ENCODE measurements at regions not wholly inside any gene's neighbourhood (a gene's known extent, or its start where the extent isn't known, plus 50 kb on each side); places are given as distances from the start of the nearest gene placed in this dataset.

DNA sequence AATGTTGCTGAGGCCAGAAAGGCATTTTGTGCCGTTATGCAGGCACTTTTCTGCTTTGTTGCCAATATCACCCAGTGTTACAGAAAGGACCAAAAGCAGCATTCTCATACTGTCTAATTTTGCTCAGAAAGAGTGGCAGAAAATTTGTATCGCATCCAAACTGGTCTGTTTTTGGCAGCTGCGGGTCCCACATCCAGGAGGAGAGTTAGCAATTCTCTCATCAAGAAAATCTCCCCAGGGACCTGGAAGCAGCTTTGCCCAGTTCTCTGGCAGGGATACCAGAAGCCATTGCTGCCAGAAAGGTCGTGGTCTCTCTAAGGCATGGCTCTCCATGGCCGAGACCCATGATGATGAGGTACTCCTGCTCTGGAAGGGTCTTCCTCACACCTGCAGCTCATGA is 489.2 kb upstream of the ZMIZ1 start:
- intact Hi-C loops (cut with DNase I) = no loop called here
- Histone ChIP-seq H3K27me3 (no peaks in the 10 kb centered on the region), H3K4me3 (replicated peaks in 1 of 3) (no peak overlapping the region), H3K9me3 (no peaks in the 10 kb centered on the region), H3K4me1 (peaks cover 4 to 25% of the 10 kb centered on the region in 2 donors), H3K27ac (peak overlapping the region in 1 of 3 donors; percentile 13), H3K36me3 (no peaks in the 10 kb centered on the region)
- 78% methylated on average over 4 to 5 of the region's 5 CpGs for WGBS, 2 donors
- no peak for DNase-seq
- TF ChIP-seq, protein P1, sequence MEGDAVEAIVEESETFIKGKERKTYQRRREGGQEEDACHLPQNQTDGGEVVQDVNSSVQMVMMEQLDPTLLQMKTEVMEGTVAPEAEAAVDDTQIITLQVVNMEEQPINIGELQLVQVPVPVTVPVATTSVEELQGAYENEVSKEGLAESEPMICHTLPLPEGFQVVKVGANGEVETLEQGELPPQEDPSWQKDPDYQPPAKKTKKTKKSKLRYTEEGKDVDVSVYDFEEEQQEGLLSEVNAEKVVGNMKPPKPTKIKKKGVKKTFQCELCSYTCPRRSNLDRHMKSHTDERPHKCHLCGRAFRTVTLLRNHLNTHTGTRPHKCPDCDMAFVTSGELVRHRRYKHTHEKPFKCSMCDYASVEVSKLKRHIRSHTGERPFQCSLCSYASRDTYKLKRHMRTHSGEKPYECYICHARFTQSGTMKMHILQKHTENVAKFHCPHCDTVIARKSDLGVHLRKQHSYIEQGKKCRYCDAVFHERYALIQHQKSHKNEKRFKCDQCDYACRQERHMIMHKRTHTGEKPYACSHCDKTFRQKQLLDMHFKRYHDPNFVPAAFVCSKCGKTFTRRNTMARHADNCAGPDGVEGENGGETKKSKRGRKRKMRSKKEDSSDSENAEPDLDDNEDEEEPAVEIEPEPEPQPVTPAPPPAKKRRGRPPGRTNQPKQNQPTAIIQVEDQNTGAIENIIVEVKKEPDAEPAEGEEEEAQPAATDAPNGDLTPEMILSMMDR (IDR thresholded peaks at IDR 0.05) = no peak
- no peak for TF ChIP-seq POLR2A (IDR thresholded peaks at IDR 0.05)

DNA sequence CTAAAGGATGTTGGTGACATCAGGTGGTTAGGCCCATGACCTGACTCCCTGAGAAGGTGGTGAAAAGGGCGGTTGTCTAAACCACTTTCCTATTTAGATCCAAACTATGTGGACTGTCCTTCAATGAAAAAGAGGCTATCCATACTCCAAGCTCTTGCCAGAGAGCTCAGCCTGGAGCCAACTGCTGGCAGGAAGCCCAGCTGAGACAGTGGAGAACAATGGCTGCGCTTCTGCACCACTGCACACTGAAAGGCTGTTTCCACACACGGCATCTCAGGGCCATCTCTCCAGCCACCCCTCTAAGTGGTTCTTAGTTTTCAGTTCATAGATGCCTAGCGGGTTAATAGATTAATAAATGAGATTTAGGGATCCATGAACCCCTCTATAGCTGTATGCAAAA is 488.8 kb upstream of the ZMIZ1 start:
- intact Hi-C loops (cut with DNase I) = no loop called here
- H3K9me3 ChIP-seq = no peaks in the 10 kb centered on the region
- no peaks in the 10 kb centered on the region for H3K27me3 ChIP-seq
- peak; percentile 93 for DNase-seq
- TF ChIP-seq POLR2A (IDR thresholded peaks at IDR 0.05) = no peak
- TF ChIP-seq, protein P1 (IDR thresholded peaks at IDR 0.05) = no peak
- no peaks in the 10 kb centered on the region for H3K36me3 ChIP-seq
- 15 to 24% methylated on average over 4 of the region's 4 CpGs for WGBS, 2 donors
- H3K4me1 ChIP-seq = peaks cover 4 to 21% of the 10 kb centered on the region in 2 donors
- no peak overlapping the region for H3K27ac ChIP-seq
- H3K4me3 ChIP-seq (replicated peaks in 1 of 3) = no peak overlapping the region

DNA sequence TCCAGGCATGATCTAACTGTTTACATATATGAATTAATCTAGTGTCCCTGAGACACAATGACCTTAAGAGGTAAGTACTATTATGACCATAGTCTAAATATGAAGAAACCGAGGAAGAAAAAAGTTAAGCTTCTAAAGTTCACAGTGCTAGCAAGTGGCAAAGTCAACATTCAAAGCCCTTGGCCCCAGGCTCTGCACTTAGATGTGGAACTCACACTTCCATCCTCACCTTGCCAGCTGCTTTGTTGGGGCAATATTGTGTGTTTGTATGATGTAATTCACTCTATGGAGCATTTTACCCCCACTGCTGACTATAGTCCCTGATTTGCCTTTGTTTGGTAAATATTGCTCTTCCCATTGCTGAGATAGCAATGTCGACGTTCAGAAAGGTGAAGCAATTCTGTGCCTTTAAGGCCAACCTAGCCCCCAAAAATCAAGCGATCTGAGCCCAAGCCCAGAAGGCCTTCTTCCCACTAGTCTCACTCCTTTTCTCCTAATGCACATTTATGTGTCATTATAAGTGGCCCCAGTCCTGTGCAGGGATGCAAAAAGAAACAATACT is 487.6 kb upstream of the ZMIZ1 start:
- no peaks in the 10 kb centered on the region for H3K27me3 ChIP-seq
- TF ChIP-seq, protein P1 (IDR thresholded peaks at IDR 0.05) = no peak
- TF ChIP-seq POLR2A (IDR thresholded peaks at IDR 0.05) = no peak
- H3K27ac ChIP-seq = no peak overlapping the region
- peaks cover 4 to 13% of the 10 kb centered on the region in 2 donors for H3K4me1 ChIP-seq
- no peak for DNase-seq
- H3K4me3 ChIP-seq (replicated peaks in 1 of 3) = no peak overlapping the region
- H3K9me3 ChIP-seq = no peaks in the 10 kb centered on the region
- no peaks in the 10 kb centered on the region for H3K36me3 ChIP-seq
- intact Hi-C loops (cut with DNase I) = no loop called here
- 79 to 82% methylated on average over 4 of the region's 4 CpGs for WGBS, 2 donors

DNA sequence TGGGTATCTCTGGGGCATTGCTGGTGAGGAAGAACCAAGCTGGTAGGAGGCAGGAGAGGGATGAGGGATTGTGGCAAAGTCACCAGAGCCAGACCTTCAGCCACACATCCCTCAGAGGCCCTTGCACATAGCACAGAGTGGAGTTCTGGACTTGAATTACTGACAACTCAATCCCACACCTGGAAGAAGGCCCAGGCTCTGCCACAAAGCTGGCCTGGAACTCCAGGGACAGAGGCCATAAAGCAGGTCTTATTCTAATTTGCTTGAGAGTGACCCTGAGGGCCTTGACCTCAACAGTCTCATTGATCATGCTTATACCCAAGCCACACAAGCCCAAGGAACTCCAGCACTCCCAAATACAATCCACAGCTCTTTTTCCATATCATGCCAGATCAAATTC is 486.2 kb upstream of the ZMIZ1 start:
- no peaks in the 10 kb centered on the region for H3K27me3 ChIP-seq
- no peak overlapping the region for H3K4me3 ChIP-seq (replicated peaks in 1 of 3)
- no peaks in the 10 kb centered on the region for H3K36me3 ChIP-seq
- peaks cover 4 to 13% of the 10 kb centered on the region in 2 donors for H3K4me1 ChIP-seq
- no peaks in the 10 kb centered on the region for H3K9me3 ChIP-seq
- intact Hi-C loops (cut with DNase I) = no loop called here
- no peak overlapping the region for H3K27ac ChIP-seq
- DNase-seq = no peak
- TF ChIP-seq POLR2A (IDR thresholded peaks at IDR 0.05) = no peak
- TF ChIP-seq, protein P1 (IDR thresholded peaks at IDR 0.05) = no peak

DNA sequence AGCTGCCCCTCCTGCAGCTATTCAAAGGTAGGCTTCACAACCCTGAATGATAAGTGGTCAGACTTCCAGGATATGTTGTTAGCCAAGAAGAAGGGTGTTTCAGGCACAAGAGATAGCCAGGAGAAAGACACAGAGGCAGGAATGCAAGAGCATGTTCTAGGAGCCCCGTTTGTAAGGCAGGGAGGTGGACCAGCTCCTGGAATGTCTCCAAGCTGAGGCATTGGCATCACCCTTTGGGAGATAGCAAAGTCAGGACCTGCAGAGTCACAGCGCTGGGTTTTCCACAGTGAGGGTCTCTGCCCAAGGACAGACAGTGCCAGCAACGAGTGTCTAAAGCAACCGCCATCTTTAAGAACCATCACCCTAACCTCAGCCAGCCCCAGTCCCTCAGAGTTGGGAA is 484.5 kb upstream of the ZMIZ1 start:
- Histone ChIP-seq H3K27ac (no peak overlapping the region), H3K36me3 (no peaks in the 10 kb centered on the region), H3K4me3 (replicated peaks in 1 of 3) (no peak overlapping the region), H3K9me3 (no peaks in the 10 kb centered on the region), H3K4me1 (peaks cover 4 to 16% of the 10 kb centered on the region in 2 donors), H3K27me3 (no peaks in the 10 kb centered on the region)
- intact Hi-C loops (cut with DNase I) = no loop called here
- no peak for DNase-seq
- TF ChIP-seq, protein P1 (IDR thresholded peaks at IDR 0.05) = no peak
- TF ChIP-seq POLR2A (IDR thresholded peaks at IDR 0.05) = no peak
- 83 to 85% methylated on average over 2 to 4 of the region's 4 CpGs for WGBS, 2 donors

Measured in thyroid gland (tissue), 4 donors.